ENCODE measurements at regions not wholly inside any gene's neighbourhood (a gene's known extent, or its start where the extent isn't known, plus 50 kb on each side); places are given as distances from the start of the nearest gene placed in this dataset.

DNA sequence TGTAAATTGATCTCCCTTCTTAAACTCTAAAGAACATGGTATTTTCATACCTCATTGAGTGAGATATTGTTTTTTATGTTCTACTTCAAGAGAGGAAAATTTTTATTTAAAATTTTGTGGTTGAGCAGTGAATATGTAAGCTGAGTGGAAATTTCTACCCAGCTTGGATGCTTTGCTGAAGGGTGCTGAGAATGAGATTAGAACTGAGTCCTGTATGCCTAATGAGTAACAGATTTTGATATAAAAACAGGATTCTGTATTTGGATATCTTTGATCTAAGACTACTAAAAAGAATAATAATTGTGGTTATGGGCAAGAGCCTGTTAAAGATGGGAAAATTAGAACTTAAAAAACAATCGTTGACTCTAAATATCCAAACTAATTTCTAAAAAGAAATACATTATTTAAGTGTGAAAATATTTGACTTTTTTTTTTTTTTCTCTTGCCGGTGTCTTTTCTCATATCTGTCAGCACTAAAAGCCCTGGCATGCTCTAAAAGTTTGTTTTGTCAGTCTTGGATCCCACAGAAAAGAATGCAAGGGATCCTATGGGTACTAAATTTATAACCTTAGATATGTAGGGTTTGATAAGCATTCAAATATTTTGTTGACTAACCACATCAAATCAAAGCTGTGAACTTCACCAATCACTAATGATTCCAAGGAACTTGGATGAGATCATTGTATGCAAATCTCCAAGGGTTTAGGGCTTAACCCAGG lies 652.3 kb downstream of the PTPRC start:
- no peak for DNase-seq

- DNase-seq, result no peak
Measured at GRCh38 chr1:199292896-199293295, 654.1 kb downstream of the PTPRC start.

DNA sequence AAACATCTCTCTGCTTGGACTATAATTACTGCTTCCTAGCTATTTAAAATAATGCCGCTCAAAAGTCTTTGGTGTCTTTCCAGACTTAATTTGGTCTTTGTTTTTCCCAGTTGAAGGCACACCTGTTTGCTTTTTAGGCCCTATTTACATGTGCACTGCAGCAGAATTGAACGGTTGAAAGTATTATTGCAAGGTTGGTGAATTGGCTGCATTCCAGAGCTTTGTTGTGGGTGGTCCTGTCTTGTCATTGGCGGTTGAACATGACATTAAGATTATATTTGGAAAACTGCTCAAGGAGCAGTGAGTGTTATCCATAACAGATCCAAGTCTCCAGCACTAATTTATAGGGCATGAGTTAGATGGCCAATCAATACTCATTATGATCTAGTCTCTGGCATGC lies 656.3 kb downstream of the PTPRC start:
- DNase-seq, result no peak

DNA sequence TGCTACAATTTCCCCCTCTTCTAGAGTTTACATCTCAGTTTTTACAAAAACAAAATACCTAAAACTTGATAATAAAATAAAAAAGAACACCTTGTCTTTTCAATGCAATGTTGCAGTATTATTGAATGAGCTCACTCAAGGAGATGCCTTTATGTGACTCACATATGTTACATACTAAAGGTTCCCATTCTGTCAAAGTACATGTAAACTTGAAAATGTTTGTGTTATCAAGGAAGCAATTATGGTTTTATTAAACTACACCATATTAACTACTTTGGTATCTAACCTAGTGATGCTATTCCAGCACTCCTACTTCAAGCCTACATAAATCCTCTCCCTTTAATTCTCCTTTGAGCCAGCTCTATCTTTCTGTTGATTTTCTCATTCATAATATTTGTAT lies 658.3 kb downstream of the PTPRC start:
- no peak for DNase-seq

DNA sequence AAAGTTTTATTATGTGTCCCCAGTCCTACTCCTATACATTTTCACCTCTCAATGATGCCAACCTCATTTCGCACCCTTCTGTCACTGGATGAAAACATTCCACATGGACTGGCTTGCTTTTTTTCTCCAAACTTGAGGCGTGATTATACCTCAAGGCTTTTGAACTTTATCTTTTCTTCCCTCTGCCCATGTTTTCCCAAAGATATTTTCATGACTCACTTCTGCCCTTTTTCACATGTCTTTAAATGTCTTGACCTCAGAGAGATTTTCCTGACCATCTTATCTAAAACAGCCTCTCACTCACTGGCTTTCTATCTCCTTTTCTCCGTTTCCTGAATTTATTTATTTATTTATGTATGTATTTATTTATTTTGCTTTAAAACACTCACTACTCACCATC lies 659.0 kb downstream of the PTPRC start:
- DNase-seq, result no peak

DNA sequence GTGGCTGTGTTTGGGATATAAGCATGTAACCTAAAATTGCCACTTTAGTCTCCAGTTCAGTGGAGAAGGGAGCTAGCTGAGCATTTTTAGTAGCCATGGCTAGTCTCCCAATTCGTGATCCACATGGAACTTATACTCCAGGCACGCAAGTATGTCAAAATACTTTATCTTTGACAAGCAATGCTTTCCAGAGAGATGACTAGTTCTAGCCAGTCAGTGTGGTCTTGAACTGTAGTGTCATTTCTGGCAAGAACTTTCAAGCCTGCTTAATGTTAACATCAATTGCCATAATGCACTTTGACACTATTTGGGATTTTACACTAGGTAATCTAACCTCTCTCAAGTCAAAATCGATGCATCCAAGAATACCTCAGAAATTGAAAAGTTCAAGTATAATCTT lies 660.0 kb downstream of the PTPRC start:
- no peak for DNase-seq

GRCh38 chr1:199301472-199302217 lies 662.8 kb downstream of the PTPRC start:
- no peak for DNase-seq

- no peak for DNase-seq
Measured at GRCh38 chr1:199302554-199302953, 663.7 kb downstream of the PTPRC start.

GRCh38 chr1:199303035-199303434 lies 664.2 kb downstream of the PTPRC start:
- DNase-seq, result no peak

- no peak for DNase-seq
Measured at GRCh38 chr1:199305053-199305452, 666.2 kb downstream of the PTPRC start.

- no peak for DNase-seq
Measured at GRCh38 chr1:199307496-199308264, 668.8 kb downstream of the PTPRC start.

- no peak for DNase-seq
Measured at GRCh38 chr1:199308349-199308846, 669.6 kb downstream of the PTPRC start.

- no peak for DNase-seq
Measured at GRCh38 chr1:199310708-199311107, 671.9 kb downstream of the PTPRC start.

- DNase-seq, result no peak
Measured at GRCh38 chr1:199311478-199312262, 672.8 kb downstream of the PTPRC start.

DNA sequence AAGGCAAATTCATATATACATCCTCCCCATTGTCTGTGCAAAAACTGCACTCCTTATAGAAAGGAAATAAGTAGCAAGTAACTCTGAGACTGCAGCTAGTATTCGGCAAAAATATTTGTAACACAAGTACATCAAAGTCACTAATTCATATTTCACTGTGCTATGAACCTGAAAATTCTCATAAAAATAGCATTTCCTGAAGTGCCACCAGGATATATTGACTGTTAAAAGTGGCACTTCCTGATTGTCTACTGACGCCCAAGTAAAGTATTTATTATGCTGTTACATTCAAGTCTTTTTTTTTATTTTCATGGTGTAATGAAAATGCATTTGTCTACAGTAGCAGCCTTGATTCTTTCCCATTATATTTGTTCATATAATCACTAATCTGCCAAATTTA lies 673.8 kb downstream of the PTPRC start:
- DNase-seq, result no peak

- DNase-seq, result no peak
Measured at GRCh38 chr1:199313444-199313843, 674.6 kb downstream of the PTPRC start.

DNA sequence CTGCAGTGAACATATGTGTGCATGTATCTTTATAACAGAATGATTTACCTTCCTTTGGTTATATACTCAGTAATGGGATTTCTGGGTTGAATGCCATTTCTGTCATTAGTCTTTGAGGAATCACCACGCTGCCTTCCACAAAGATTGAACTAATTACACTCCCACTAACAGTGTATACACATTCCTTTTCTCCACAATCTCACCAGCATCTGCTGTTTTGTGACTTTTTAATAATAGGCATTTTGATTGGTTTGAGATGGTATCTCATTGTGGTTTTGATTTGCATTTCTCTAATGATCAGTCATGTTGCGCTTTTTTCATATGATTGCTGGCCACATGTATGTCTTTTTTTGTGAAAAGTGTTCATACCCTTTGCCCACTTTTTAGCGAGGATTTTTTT lies 680.5 kb downstream of the PTPRC start:
- no peak for DNase-seq

DNA sequence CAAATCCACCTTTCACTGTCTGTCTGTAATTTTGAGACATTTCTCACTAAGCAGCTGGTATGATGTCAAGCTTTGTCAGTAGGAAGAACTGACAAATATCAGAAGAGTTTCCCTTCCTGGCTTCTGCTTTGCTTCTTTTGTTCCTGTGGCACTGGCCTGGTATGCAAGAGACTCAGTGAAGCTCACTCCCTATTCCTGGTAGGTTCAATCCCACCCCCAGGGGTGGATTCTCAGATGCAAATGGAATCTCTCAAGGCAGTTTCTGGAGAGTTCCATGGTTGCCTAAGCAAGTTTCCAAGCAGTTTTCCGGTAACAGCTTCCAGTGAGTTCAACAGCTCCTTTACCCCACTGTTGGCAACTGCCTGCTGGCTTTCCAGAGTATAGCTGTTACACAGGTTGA lies 683.4 kb downstream of the PTPRC start:
- DNase-seq, result no peak

DNA sequence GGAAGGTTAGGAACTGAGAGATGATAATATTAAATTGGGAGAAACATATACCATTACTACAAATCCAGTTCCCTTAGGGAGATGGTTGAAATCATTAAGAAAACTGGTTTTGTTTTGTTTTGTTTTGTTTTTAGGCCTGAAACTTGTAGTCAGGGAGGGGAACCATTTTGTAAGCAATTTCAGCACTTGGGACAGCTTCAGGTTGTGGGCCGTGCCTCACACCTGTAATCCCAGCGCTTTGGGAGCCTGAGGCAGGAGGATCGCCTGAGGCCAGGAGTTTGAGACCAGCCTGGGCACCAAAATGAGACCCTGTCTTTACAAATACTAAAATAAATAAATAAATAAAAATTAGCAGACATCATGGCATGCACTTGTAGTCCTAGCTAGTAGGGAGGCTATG lies 694.3 kb upstream of the NR5A2 start:
- DNase-seq, result no peak

DNA sequence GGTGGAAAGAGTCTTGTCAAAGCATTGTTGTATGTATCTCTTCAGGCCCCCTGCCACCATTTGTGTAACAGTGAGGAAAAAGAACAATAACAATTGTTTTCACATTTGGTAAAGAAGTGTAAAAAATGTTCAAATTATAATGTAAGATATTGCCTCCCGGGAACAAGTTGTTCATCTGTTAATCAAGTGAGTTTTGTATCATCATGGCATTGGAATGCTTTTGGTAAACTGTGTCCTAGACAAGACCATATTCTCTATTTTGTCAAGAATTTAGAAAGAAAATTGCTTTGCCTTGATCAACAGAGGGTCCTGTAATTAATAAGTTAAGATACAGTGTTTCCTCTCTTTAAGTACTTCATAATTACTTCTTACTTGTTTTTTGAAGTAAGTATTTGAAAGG lies 692.0 kb upstream of the NR5A2 start:
- no peak for DNase-seq

DNA sequence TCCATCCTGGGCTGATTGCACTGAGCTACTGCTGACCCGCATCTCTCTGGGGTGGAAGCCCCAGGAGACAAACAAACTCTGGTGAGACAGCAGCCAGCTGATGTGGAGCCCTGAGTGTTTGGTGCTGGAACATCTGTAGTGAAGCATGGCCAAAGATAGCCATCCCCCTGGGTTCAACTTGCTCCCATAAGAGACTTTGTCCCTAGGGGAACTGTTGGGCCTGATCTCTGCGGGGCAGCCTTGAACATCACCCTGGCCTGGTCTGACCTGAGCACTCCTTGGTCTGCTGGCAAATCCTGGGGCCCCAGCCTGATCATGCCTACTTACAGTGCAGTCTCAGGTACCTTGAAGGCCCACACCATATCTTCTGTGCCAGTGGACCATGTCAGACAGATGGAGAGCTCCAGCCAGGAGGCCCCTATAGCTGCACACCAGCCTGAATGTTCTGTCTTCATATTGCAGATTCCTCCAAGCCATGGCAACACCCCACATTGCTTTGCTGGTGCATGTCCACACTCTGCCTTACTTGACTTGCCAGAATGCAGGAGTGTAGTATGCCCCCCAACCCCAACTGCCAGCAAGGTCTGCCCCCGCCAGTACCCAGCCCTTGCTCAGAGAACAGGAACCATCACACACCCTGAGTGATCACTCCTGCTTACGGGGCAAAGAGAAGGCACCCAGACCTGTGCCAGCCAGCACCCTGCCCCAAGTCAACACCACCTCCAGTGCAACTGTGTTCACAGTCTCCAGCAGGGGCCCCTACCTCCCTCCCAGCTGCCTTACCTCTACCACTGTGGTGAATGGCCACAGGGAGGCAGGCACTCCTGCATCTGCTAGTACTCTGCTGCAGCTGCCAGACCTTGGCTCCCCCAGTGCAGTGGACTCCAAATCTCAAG lies 690.5 kb upstream of the NR5A2 start:
- no peak for DNase-seq
